ENCODE measurements at regions not wholly inside any gene's neighbourhood (a gene's known extent, or its start where the extent isn't known, plus 50 kb on each side); places are given as distances from the start of the nearest gene placed in this dataset.
"Not testable (repeated sequence)": the region's sequence is repeated elsewhere in the genome, so short reads cannot be mapped to it uniquely, and the experiment has no call there.

DNA sequence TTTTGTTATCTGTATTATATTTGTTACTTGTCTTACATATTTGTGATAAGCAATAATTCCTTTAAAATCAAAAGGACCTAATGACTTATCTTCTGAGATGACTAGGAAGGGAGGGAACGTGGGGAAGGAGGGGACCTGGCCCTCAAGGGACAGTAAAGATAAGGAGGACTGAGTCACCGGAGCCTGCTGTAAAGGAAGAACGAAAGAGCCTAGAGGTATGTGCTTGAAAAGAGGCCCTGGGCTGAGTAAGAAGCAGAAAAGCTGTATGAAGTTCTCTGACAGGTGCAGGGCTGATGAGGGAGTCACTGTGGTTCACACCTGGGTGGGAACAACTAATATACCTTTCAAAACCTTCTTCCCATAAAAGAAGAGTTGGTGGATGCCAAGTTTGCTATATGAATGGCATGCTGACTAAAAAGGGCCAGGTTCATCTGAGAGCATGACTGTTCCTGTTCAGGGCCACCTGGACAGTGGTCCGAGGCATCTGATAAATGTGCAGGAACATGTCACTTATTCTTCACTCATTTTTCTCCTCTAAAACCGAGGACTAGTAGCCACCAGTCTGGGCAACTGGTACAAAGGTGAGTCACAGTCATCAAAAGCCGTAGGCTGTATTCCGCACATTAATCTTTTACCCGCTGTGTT, 111.3 kb downstream of the TNFAIP3 start:
- H3K4me1 ChIP-seq (ENCODE audit: control insufficient read depth in 1 of 2, insufficient read depth in 2 of 2, low read length in 2 of 2) = peaks cover 14 to 16% of the 10 kb centered on the region in 2 donors
- no peaks in the 10 kb centered on the region for H3K36me3 ChIP-seq (replicated peaks in 1 of 2; ENCODE audit: control insufficient read depth in 1 of 2, insufficient read depth in 2 of 2, low read length in 2 of 2)
- Mint-ChIP-seq H3K9me3 (no peaks in the 10 kb centered on the region), H3K27ac (no peak overlapping the region), H3K27me3 (ENCODE audit: low read depth in 3 of 3) (peaks cover 0 to 3% (median 1%) of the 10 kb centered on the region in 3 donors), H3K36me3 (no peaks in the 10 kb centered on the region), H3K4me3 (no peak overlapping the region), H3K4me1 (peaks cover 21% of the 10 kb centered on the region)
- no peak overlapping the region for H2AFZ ChIP-seq (ENCODE audit: insufficient read depth, low read depth, low read length, poor library complexity, severe bottlenecking)
- no peak overlapping the region for H3K27ac ChIP-seq (ENCODE audit: low read depth in 1 of 2, low read length in 2 of 2)
- H3K4me3 ChIP-seq (replicated peaks in 1 of 3; ENCODE audit: low read depth in 2 of 3, low read length in 3 of 3) = no peak overlapping the region
- H3K9ac ChIP-seq (ENCODE audit: insufficient read depth, low read length, poor library complexity, severe bottlenecking) = no peak overlapping the region
- H3K27me3 ChIP-seq (ENCODE audit: control insufficient read depth in 2 of 2, insufficient read depth in 2 of 2, low read length in 2 of 2) = no peaks in the 10 kb centered on the region
- intact Hi-C loops (cut with micrococcal nuclease) = no loop called here
- no peak overlapping the region for H3K4me2 ChIP-seq (replicated peaks; ENCODE audit: extremely low read depth, low read length, poor library complexity, severe bottlenecking)
- no peak for TF ChIP-seq CTCF (IDR thresholded peaks at IDR 0.05)
- no peaks in the 10 kb centered on the region for H3K9me3 ChIP-seq (replicated peaks in 1 of 2; ENCODE audit: control insufficient read depth in 1 of 2, insufficient read depth in 1 of 2, low read length in 2 of 2)
- WGBS (ENCODE audit: insufficient coverage) = 90% methylated on average over 6 of the region's 8 CpGs
- H3K79me2 ChIP-seq (ENCODE audit: insufficient read depth, low read length) = no peaks in the 10 kb centered on the region
- no peak for DNase-seq
- H4K20me1 ChIP-seq (ENCODE audit: insufficient read depth, low read length) = no peaks in the 10 kb centered on the region

GRCh38 chr6:137979263-137979662, 112.2 kb downstream of the TNFAIP3 start:
- H3K27ac Mint-ChIP-seq; H3K4me3 Mint-ChIP-seq; H2AFZ ChIP-seq (ENCODE audit: insufficient read depth, low read depth, low read length, poor library complexity, severe bottlenecking); H3K36me3 ChIP-seq (replicated peaks in 1 of 2; ENCODE audit: control insufficient read depth in 1 of 2, insufficient read depth in 2 of 2, low read length in 2 of 2); DNase-seq; H3K27me3 Mint-ChIP-seq (ENCODE audit: low read depth in 3 of 3); H3K4me3 ChIP-seq (replicated peaks in 1 of 3; ENCODE audit: low read depth in 2 of 3, low read length in 3 of 3); H3K27me3 ChIP-seq (ENCODE audit: control insufficient read depth in 2 of 2, insufficient read depth in 2 of 2, low read length in 2 of 2); H3K9ac ChIP-seq (ENCODE audit: insufficient read depth, low read length, poor library complexity, severe bottlenecking); H3K36me3 Mint-ChIP-seq; H3K9me3 Mint-ChIP-seq; intact Hi-C loops (cut with micrococcal nuclease); H3K27ac ChIP-seq (ENCODE audit: low read depth in 1 of 2, low read length in 2 of 2); H3K79me2 ChIP-seq (ENCODE audit: insufficient read depth, low read length); H3K4me2 ChIP-seq (replicated peaks; ENCODE audit: extremely low read depth, low read length, poor library complexity, severe bottlenecking); H4K20me1 ChIP-seq (ENCODE audit: insufficient read depth, low read length); H3K9me3 ChIP-seq (replicated peaks in 1 of 2; ENCODE audit: control insufficient read depth in 1 of 2, insufficient read depth in 1 of 2, low read length in 2 of 2): not testable (repeated sequence)
- peaks cover 14 to 16% of the 10 kb centered on the region in 2 donors for H3K4me1 ChIP-seq (ENCODE audit: control insufficient read depth in 1 of 2, insufficient read depth in 2 of 2, low read length in 2 of 2)
- peaks cover 19% of the 10 kb centered on the region for H3K4me1 Mint-ChIP-seq
- WGBS (ENCODE audit: insufficient coverage) = 96% methylated on average over 5 of the region's 6 CpGs
